Activated naive CD4-positive, alpha-beta T cell treated with anti-CD3 and anti-CD28 coated beads, Interleukin-2, amount 10 ng/mL, durations not matched to agents 7 days and 5 days (primary cell): ENCODE measurements at regions not wholly inside any gene's neighbourhood (a gene's known extent, or its start where the extent isn't known, plus 50 kb on each side); places are given as distances from the start of the nearest gene placed in this dataset.
"Not testable (repeated sequence)": the region's sequence is repeated elsewhere in the genome, so short reads cannot be mapped to it uniquely, and the experiment has no call there.

ENCODE experiments used
- CTCF ChIA-PET: fragments of 350-600 bp; sonication (Branson Sonifier 250); formaldehyde crosslinking; loops from one replicate; lab custom pipeline; 2021; ENCODE audit warnings: antibody characterized with exemption; lab: Charles Lee
- DNase-seq: peaks from one replicate; pipeline ENCODE4 v3.0.0-alpha.2; 2020
- H3K27ac Mint-ChIP-seq: one replicate; pipeline ENCODE4 v1.8.0; 2021; ENCODE audit warnings: mild to moderate bottlenecking, moderate library complexity, mixed read lengths
- H3K27me3 Mint-ChIP-seq: one replicate; pipeline ENCODE4 v1.8.0; 2021; ENCODE audit warnings: mild to moderate bottlenecking, mixed read lengths
- H3K36me3 Mint-ChIP-seq: one replicate; pipeline ENCODE4 v1.8.0; 2021; ENCODE audit warnings: mixed read lengths
- H3K4me1 Mint-ChIP-seq: one replicate; pipeline ENCODE4 v1.8.0; 2021; ENCODE audit warnings: mixed read lengths
- H3K4me3 Mint-ChIP-seq: one replicate; pipeline ENCODE4 v1.8.0; 2021; ENCODE audit warnings: mild to moderate bottlenecking, moderate library complexity, mixed read lengths
- H3K9me3 Mint-ChIP-seq: one replicate; pipeline ENCODE4 v1.8.0; 2021; ENCODE audit warnings: mixed read lengths

DNA sequence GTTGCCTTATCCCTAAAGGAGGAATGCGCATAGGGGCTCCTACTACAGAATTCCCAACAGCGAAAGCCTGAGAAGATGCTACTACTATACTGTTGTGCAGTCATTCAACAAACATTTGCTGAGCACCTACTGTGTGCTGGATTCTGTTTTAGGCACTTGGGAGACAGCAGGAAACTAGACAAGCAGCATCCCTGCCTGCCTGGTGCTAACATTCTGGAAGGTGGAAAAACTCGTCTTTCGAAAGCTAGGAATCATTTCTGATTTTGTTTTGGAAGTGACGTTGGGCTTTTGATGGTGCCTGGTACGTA lies 131.5 kb upstream of the NCOR2 start:
- Mint-ChIP-seq H3K36me3 (no peaks in the 10 kb centered on the region), H3K4me1 (peaks cover 14% of the 10 kb centered on the region), H3K9me3 (no peaks in the 10 kb centered on the region), H3K27ac (no peak overlapping the region), H3K4me3 (no peak overlapping the region), H3K27me3 (peaks cover 78% of the 10 kb centered on the region)
- DNase-seq: no peak
- CTCF ChIA-PET: no interaction called here

GRCh38 chr12:124698211-124698997 lies 131.0 kb upstream of the NCOR2 start:
- no peak overlapping the region for H3K4me3 Mint-ChIP-seq
- CTCF ChIA-PET: no interaction called here
- peaks cover 76% of the 10 kb centered on the region for H3K27me3 Mint-ChIP-seq
- no peaks in the 10 kb centered on the region for H3K36me3 Mint-ChIP-seq
- no peaks in the 10 kb centered on the region for H3K9me3 Mint-ChIP-seq
- DNase-seq: no peak
- H3K27ac Mint-ChIP-seq: no peak overlapping the region
- H3K4me1 Mint-ChIP-seq: peaks cover 18% of the 10 kb centered on the region

DNA sequence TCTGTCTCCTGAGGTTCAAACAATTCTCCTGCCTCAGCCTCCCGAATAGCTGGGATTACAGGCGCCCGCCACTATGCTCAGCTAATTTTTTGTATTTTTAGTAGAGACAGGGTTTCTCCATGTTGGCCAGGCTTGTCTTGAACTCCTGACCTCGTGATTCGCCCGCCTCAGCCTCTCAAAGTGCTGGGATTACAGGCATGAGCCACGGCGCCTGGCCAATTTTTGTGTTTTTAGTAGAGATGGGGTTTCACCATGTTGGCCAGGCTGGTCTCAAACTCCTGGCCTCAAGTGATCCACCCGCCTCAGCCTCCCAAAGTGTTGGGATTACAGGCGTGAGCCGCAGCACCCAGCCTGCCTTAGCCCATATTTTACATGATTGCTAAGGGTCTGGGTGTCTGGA lies 130.3 kb upstream of the NCOR2 start:
- Mint-ChIP-seq H3K27me3 (peaks cover 69% of the 10 kb centered on the region), H3K4me1 (peaks cover 22% of the 10 kb centered on the region)
- H3K4me3 Mint-ChIP-seq, H3K9me3 Mint-ChIP-seq, DNase-seq, CTCF ChIA-PET, H3K27ac Mint-ChIP-seq, H3K36me3 Mint-ChIP-seq: not testable (repeated sequence)

- CTCF ChIA-PET: no interaction called here
- Mint-ChIP-seq H3K27me3 (peaks cover 67% of the 10 kb centered on the region), H3K27ac (no peak overlapping the region)
These were observed 129.5 kb upstream of the NCOR2 start for GRCh38 chr12:124696693-124697476.

GRCh38 chr12:124695861-124696260 lies 128.4 kb upstream of the NCOR2 start:
- H3K27me3 Mint-ChIP-seq: peaks cover 58% of the 10 kb centered on the region
- no peak for DNase-seq
- no peak overlapping the region for H3K27ac Mint-ChIP-seq
- H3K9me3 Mint-ChIP-seq: peaks cover 19% of the 10 kb centered on the region
- H3K4me1 Mint-ChIP-seq: peaks cover 22% of the 10 kb centered on the region
- CTCF ChIA-PET: no interaction called here
- H3K36me3 Mint-ChIP-seq: no peaks in the 10 kb centered on the region
- H3K4me3 Mint-ChIP-seq: no peak overlapping the region

More at GRCh38 chr12:124696693-124697476, 129.5 kb upstream of the NCOR2 start:
- no peak overlapping the region for H3K4me3 Mint-ChIP-seq
- no peaks in the 10 kb centered on the region for H3K36me3 Mint-ChIP-seq
- peaks cover 22% of the 10 kb centered on the region for H3K4me1 Mint-ChIP-seq
- DNase-seq: no peak
- peaks cover 11% of the 10 kb centered on the region for H3K9me3 Mint-ChIP-seq

GRCh38 chr12:124694846-124695497 lies 127.6 kb upstream of the NCOR2 start:
- CTCF ChIA-PET: interaction anchor here (0.9 to 1.5 kb wide), 2 partner anchors 10 to 13 kb away, joined by 3 read pairs; no protein-coding TSS in a partner anchor
- Mint-ChIP-seq H3K4me1 (peaks cover 23% of the 10 kb centered on the region), H3K27ac (no peak overlapping the region), H3K36me3 (peaks cover 2% of the 10 kb centered on the region), H3K4me3 (no peak overlapping the region), H3K27me3 (peaks cover 57% of the 10 kb centered on the region), H3K9me3 (peaks cover 19% of the 10 kb centered on the region)
- no peak for DNase-seq

GRCh38 chr12:124694250-124694649 lies 126.8 kb upstream of the NCOR2 start:
- Mint-ChIP-seq H3K9me3 (peaks cover 19% of the 10 kb centered on the region), H3K27ac (no peak overlapping the region), H3K4me1 (peaks cover 29% of the 10 kb centered on the region), H3K27me3 (peaks cover 56% of the 10 kb centered on the region), H3K4me3 (no peak overlapping the region), H3K36me3 (peaks cover 2% of the 10 kb centered on the region)
- DNase-seq: peak; percentile 62
- CTCF ChIA-PET: interaction anchor here (0.9 to 1.5 kb wide), 3 partner anchors 10 to 15 kb away, joined by 3 read pairs; no protein-coding TSS in a partner anchor

DNA sequence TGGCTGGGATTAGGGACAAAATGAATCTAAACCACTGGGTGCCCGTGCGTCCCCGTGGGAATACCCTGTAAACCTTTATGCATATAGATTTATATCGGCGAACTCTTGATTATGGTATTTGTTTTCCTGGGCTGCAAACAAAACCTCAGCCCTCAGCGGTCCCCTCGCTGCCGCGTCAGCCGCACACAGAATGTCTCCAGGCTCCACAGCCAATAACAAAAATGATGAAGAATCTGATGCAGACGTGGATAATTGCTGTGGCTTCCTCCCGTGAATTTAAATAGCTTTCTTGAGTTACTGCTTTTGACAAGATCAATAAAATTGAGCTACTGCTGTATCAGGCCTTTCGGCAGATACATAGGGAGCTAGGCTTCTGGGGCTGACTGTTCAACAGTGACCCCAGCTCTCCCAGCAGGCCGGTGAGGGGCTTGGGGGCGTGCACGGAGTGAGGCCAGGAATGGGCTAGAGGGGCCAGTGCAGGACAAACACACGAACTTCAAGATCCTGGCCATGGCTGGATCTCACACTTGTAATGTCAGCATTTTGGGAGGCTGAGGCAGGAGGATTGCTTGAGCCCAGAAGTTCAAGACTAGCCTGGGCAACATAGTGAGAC lies 125.8 kb upstream of the NCOR2 start:
- CTCF ChIA-PET: interaction anchor here (0.6 to 1.5 kb wide), 3 partner anchors 11 to 18 kb away, joined by 3 read pairs; no protein-coding TSS in a partner anchor
- Mint-ChIP-seq H3K27ac (no peak overlapping the region), H3K4me1 (peaks cover 37% of the 10 kb centered on the region), H3K4me3 (no peak overlapping the region), H3K36me3 (peaks cover 2% of the 10 kb centered on the region), H3K9me3 (peaks cover 19% of the 10 kb centered on the region), H3K27me3 (peaks cover 45% of the 10 kb centered on the region)
- DNase-seq: no peak

- DNase-seq: no peak
- CTCF ChIA-PET: interaction anchor here (2.1 kb wide), 1 partner anchor 79 kb away, joined by 5 read pairs; no protein-coding TSS in a partner anchor
- peaks cover 39% of the 10 kb centered on the region for H3K27me3 Mint-ChIP-seq
- H3K9me3 Mint-ChIP-seq: peaks cover 19% of the 10 kb centered on the region
- peaks cover 45% of the 10 kb centered on the region for H3K4me1 Mint-ChIP-seq
- H3K4me3 Mint-ChIP-seq: no peak overlapping the region
- no peak overlapping the region for H3K27ac Mint-ChIP-seq
- H3K36me3 Mint-ChIP-seq: peaks cover 2% of the 10 kb centered on the region
These were observed 125.0 kb upstream of the NCOR2 start for GRCh38 chr12:124692443-124692842.

- H3K4me1 Mint-ChIP-seq: peaks cover 53% of the 10 kb centered on the region
- peak overlapping the region; percentile 62 for H3K27ac Mint-ChIP-seq
- DNase-seq: no peak
- peaks cover 36% of the 10 kb centered on the region for H3K27me3 Mint-ChIP-seq
- no peak overlapping the region for H3K4me3 Mint-ChIP-seq
- peaks cover 2% of the 10 kb centered on the region for H3K36me3 Mint-ChIP-seq
- H3K9me3 Mint-ChIP-seq: peaks cover 19% of the 10 kb centered on the region
- CTCF ChIA-PET: interaction anchor here (2.1 kb wide), 1 partner anchor 80 kb away, joined by 5 read pairs; no protein-coding TSS in a partner anchor
These were observed 124.0 kb upstream of the NCOR2 start for GRCh38 chr12:124691429-124691828.

DNA sequence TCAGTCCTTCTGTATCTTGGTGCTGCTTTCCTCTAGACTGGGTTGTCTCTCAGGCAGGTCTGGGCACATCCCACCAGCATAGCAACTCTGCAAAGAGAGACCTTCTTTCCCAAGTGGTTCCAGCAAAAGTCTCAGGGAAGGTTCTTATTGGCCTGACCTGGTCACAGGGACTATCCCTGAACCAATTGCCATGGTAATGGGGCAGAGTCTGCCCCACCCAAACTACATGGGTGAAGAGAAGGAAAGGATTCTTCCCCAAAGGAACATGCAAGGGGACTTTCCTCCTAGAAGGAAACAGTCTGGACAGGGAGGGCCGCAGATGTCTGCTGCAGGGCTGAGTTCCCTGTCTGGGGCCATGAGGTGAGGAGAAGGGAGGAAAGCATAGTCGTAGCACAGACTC lies 122.2 kb upstream of the NCOR2 start:
- Mint-ChIP-seq H3K9me3 (peaks cover 19% of the 10 kb centered on the region), H3K27me3 (peaks cover 37% of the 10 kb centered on the region), H3K27ac (no peak overlapping the region), H3K4me1 (peaks cover 62% of the 10 kb centered on the region), H3K4me3 (no peak overlapping the region), H3K36me3 (peaks cover 2% of the 10 kb centered on the region)
- CTCF ChIA-PET: no interaction called here
- DNase-seq: no peak

DNA sequence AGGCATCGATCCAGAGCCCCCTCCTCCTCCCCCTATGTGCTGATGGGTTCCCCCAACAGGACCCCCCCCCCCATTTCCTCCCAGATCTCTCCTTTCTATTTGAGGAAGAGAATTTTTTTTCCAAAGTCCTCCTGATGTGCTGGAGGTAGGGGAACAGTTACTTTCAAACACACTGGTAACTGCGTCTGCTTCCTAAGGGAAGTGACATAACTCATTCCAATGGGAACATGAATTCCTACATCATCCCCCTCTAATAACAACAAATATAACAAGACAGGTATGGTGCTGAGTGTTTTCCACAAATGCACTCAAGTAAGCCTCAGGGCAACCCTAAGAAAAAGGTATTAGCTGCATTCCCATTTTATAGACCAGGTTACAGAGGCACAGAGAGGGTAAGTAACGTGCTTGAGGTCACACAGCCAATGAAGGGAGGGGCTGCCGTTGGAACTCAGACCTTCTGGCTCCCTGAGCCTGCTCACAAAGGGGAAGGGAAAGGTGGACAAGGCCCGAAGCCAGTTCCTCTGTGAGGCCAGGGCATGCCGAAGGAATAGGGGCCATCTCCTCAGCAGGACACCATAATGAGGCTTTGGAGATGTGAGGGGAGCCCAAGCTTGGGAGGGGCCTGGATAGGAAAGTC lies 121.1 kb upstream of the NCOR2 start:
- Mint-ChIP-seq H3K27ac (peak overlapping the region; percentile 82), H3K4me1 (peaks cover 52% of the 10 kb centered on the region), H3K27me3 (peaks cover 39% of the 10 kb centered on the region), H3K9me3 (peaks cover 19% of the 10 kb centered on the region), H3K36me3 (peaks cover 2% of the 10 kb centered on the region), H3K4me3 (no peak overlapping the region)
- CTCF ChIA-PET: interaction anchor here (0.7 kb wide), 1 partner anchor 86 kb away, joined by 3 read pairs; no protein-coding TSS in a partner anchor
- no peak for DNase-seq

DNA sequence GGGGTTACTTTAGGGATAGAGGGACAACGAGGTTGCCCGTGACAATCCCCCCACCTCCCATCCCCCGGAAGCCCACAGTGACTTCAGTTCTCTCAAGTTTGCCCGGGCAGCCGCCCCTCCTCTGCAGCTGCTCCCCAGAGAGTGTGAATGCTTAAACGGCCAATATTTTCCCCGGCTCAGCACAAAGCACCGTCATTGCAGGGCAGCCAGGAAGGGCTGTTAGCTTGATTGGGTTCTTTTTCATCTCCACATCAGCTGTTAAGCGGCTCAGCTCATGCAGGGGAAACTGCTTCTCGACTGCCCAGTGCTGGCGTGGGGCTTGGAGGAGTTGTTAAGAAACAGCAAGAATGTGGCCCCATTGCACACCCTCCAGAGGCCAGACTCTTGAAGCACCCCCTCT lies 120.5 kb upstream of the NCOR2 start:
- H3K4me3 Mint-ChIP-seq: peak overlapping the region; percentile 29
- peaks cover 48% of the 10 kb centered on the region for H3K4me1 Mint-ChIP-seq
- peaks cover 16% of the 10 kb centered on the region for H3K9me3 Mint-ChIP-seq
- H3K27me3 Mint-ChIP-seq: peaks cover 39% of the 10 kb centered on the region
- H3K27ac Mint-ChIP-seq: peak overlapping the region; percentile 82
- CTCF ChIA-PET: no interaction called here
- H3K36me3 Mint-ChIP-seq: peaks cover 2% of the 10 kb centered on the region
- peak; percentile 52 for DNase-seq
